ENCODE measurements at regions not wholly inside any gene's neighbourhood (a gene's known extent, or its start where the extent isn't known, plus 50 kb on each side); places are given as distances from the start of the nearest gene placed in this dataset.
A peak's percentile ranks its signal among the peaks of the same experiment; 100 is the strongest.
"Not testable (repeated sequence)": the region's sequence is repeated elsewhere in the genome, so short reads cannot be mapped to it uniquely, and the experiment has no call there.

DNA sequence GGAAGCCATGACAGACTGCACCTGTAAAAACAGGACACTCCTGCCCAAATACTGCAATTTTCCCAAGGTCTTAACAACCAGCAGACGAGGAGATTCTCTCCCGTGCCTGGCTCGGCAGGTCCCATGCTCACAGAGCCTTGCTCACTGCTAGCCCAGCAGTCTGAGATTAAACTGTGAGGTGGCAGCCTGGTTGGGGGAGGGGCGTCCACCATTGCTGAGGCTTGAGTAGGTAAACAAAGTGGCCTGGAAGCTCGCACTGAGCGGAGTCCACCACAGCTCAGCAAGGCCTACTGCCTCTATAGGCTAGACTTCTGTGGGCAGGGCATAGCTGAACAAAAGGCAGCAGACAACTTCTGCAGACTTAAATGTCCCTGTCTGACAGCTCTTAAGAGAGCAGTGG, 80.3 kb downstream of the ANXA5 start:
- DNase-seq, result not testable (repeated sequence)

GRCh38 chr4:121614101-121614500, 82.7 kb downstream of the ANXA5 start:
- peak; percentile 42 for DNase-seq

DNA sequence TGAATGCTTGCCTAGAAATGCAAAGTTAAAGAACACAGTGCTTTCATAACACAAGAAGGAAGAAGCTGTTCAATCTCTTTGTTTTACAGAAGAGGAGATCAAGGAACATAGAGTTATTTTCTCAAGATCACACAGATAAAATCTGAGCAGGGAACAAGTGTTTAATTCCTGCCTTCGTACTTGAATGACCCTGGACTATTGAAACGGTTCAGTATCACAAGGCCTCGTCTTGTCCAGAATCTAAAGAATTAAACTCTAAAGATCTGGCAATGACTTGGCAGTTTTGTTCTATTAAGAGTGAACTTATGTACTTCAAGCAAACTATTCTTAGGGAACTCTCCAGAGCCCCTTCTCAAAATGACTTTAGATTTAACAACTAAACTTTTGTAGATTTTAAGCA, 97.7 kb downstream of the ANXA5 start:
- DNase-seq, result no peak

- DNase-seq, result no peak
These were observed 99.3 kb downstream of the ANXA5 start for GRCh38 chr4:121597346-121597934.

DNA sequence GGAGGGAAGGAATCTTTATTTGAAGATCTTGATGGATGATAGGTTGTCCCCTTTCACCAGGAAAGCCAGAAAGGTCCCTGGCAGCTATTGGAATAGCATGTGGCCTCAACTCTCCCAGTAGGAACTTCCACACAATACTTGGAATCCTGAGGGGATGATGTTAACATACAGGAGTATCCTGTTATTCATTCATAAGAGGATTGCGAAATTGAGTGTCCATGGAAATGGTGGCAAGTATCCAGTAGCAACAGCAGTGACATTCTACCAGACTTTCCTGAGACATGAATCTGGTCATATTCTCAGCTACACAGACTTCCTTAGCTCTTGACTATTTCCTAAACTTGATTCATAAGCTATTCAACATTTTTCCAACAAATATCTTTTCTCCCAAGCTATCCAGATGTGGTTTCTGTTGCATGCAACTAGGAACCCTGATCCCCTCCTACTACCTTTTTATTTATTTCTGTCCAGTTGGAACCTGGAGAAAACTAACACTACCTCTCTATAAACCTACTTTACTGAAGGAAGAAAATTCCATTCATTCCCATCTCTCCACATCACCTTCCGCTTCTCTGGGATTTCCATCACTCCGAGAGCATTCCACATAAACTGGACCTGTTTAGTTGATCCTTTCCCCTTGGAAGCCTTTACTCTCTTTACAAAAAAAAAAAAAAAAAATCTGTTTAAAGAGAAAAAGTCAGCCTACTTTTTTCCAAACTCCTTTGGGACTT, 101.8 kb downstream of the ANXA5 start:
- no peak for DNase-seq

DNA sequence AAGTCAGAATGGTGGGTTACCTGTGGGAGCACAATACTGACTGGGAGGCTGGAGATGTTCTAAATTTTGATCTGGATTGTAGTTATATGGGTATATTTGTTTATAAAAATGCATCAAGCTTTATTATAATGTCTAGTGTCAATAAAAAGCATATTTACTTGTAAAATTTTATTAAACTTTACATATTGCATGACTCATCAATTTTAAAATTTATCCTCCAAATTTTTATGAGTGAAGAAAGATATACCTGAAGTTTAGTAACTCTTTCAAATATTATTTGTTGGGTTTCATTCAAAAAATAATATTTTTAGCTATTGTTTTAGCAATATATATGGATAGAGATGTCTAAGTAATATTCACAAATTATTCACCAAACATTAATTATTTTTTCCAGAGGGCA, 103.0 kb downstream of the ANXA5 start:
- no peak for DNase-seq

DNA sequence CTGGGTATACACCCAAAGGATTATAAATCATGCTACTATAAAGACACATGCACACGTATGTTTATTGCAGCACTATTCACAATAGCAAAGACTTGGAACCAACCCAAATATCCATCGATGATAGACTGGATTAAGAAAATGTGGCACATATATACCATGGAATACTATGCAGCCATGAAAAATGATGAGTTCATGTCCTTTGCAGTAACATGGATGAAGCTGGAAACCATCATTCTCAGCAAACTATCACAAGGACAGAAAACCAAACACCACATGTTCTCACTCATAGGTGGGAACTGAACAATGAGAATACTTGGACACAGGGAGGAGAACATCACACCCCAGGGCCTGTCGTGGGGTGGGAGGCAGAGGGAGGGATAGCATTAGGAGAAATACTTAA, 104.5 kb downstream of the ANXA5 start:
- DNase-seq, result not testable (repeated sequence)

DNA sequence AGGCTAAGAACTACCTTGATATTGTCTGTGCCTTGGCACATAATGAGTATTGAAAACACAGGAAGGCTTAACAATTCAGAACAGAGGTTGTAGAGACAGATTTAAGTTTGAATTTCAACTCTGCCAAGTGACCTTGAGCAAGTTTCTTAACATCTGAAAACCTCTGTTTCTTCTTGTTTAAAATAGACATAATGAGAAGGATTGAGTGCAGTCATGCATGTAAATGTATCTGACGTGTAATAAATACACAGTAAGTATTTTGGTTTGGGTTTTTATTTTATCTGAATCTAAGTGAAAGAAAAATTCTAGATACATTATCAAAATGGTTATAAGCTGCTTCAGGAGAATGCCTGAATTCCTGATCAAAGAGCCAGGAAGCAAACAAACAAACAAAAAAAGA, 111.9 kb downstream of the ANXA5 start:
- DNase-seq, result no peak

DNA sequence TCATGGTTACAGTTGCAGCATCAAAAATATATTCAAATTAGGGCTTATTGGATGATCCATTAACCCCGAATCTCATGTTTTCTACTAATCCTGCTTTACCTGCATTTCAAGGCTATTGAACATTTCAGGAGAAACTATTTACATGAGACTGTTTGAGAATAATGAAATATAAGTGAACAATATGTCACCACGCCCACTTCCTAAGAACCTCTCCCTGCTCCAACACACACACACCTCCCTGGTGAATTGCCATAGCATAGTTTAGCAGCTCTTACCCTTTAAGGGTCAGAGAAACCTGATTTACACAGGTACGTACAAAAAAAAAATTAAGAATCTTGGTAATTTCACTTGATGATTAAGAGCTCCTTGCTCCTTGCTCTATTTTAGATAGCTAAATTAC, 113.4 kb downstream of the ANXA5 start:
- DNase-seq, result no peak

- DNase-seq, result no peak
These were observed 114.5 kb downstream of the ANXA5 start for GRCh38 chr4:121582296-121582695.

- DNase-seq, result not testable (repeated sequence)
These were observed 121.4 kb downstream of the ANXA5 start for GRCh38 chr4:121575392-121575791.

GRCh38 chr4:121574618-121575017, 122.2 kb downstream of the ANXA5 start:
- DNase-seq, result peak; percentile 40

GRCh38 chr4:121567748-121568147, 129.0 kb downstream of the ANXA5 start:
- no peak for DNase-seq

DNA sequence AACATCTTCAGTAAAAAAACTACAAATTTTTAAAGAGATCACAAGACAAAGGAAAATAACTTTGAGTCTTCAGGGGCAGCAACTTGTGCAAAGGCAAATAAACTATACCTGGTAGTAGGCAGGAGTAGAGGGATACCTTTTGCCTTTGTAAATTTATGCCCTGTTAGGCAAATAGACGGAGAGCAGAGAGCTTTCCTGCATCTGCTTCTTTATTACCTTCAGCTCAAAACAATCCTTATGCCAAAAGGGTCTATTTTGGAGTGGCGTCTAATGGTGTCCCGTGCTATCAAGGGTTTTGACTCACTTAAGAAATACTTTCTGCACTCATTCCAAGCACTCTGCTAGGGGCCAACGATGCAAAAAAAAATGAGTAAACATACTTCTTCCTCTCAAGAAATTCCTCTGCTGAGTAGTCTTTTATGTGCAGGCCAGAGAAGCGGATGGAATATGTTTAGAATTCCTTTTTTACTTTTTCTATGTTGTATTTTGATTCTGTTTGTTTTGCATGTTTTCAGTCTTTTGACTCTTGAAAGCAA, 131.9 kb downstream of the ANXA5 start:
- DNase-seq, result no peak

GRCh38 chr4:121562811-121563210, 134.0 kb downstream of the ANXA5 start:
- DNase-seq, result no peak

- DNase-seq, result no peak
These were observed 141.3 kb downstream of the ANXA5 start for GRCh38 chr4:121555315-121556107.

- DNase-seq, result no peak
These were observed 142.4 kb downstream of the ANXA5 start for GRCh38 chr4:121554382-121554781.

DNA sequence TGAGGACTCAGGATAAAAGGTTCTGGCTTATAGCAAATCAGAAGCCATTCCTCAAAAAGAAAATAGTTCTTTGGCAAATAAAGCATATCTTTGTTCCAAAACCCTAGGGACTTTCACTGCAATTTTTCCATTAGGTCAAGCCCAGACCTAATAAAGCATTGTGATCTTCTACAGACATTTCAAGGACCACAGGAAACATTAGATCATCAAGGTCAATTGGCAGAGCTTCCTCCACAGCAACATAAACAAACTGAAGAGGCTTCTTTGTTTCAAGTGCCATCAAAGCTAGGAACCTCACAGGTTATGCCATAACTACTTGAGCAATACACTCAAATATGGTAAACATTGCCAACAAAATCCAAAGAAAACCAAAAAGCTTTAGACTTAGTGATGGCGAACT, 144.9 kb downstream of the ANXA5 start:
- DNase-seq, result no peak

GRCh38 chr4:121551271-121551670, 145.5 kb downstream of the ANXA5 start:
- DNase-seq, result no peak

- DNase-seq, result no peak
These were observed 155.1 kb downstream of the ANXA5 start for GRCh38 chr4:121541696-121542095.

DNA sequence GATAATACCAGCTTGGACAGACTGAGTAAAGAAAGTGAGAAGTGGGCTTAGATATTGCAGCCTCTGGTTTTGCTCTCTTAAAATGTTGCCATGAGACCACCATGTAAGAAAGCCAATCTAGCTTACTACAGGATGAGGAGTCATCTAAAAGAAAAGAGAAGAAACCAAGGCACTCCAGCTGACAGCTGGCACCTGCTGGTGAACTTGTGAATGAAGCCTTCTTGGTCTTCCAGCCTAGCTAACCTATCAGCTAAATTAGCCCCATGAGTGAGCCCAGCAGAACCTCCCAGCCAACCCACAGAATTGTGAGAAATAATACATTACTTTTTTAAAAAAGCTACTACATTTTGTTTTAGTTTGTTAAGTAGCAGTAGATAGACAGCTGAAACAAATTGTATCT, 154.5 kb upstream of the QRFPR start:
- peak; percentile 5 for DNase-seq

- no peak for DNase-seq
These were observed 153.4 kb upstream of the QRFPR start for GRCh38 chr4:121534187-121534586.

DNA sequence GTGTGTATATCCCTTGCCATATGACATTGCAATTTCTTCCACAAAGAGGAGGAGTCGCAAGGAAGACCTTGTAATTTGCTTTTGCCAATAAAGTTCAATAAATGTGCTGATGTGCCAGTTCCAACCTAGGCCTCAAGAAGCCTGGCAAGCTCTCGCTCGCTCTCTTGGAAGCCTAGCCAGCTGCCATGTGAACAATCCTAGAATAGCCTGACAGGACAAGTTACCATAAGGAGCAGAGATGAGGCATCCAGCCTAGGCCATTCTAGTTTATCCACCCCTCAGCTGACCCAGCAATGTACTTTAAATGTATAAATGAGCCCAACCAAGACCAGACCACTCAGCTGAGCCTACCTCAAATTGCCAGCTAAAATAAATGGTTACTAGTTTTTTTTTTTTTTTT, 145.7 kb upstream of the QRFPR start:
- DNase-seq, result no peak

All from hematopoietic multipotent progenitor cell treated with erythropoietin and hydrocortisone succinate and interleukin-3 and kit ligand, for 4 days (in vitro differentiated cells).